RWPE1 (cell line): ENCODE measurements at regions not wholly inside any gene's neighbourhood (a gene's known extent, or its start where the extent isn't known, plus 50 kb on each side); places are given as distances from the start of the nearest gene placed in this dataset.

Experiments
- CTCF ChIA-PET: fragments of 350-600 bp; sonication (Branson Sonifier 250); formaldehyde crosslinking; extraction: SDS; loops from one replicate; lab custom pipeline; 2021; lab: Yijun Ruan, JAX
- POLR2A ChIA-PET: fragments of 400-600 bp; formaldehyde crosslinking; extraction: SDS; loops from one replicate; lab custom pipeline; 2020; ENCODE audit warnings: antibody characterized with exemption; ENCODE audit not compliant: low non-redundant PET; lab: Yijun Ruan, JAX
- DNase-seq: peaks from one replicate; pipeline ENCODE4 v3.0.0; 2012; ENCODE audit warnings: low spot score
- H3K27ac ChIP-seq: fragments of 450-650 bp; 2 replicates; pipeline ENCODE4 v1.5.1; 2017
- CTCF ChIP-seq: fragments of 450-650 bp; conservative IDR thresholded peaks from 2 replicates; pipeline ENCODE4 v1.5.1; 2017; ENCODE audit warnings: low read depth, mild to moderate bottlenecking

- no peak for DNase-seq
- H3K27ac ChIP-seq = no peak overlapping the region
- no peak for TF ChIP-seq CTCF
- ChIA-PET POLR2A (no interaction called here), CTCF (no interaction called here)
Measured at GRCh38 chr3:157610876-157611535, 107.8 kb upstream of the VEPH1 start.

- CTCF ChIA-PET = interaction anchor here (0.5 kb wide), 2 partner anchors 616 to 1037 kb away, joined by 3 read pairs; partner anchors contain the start of gene GFM1
- POLR2A ChIA-PET = no interaction called here
- DNase-seq = no peak
- no peak overlapping the region for H3K27ac ChIP-seq
- TF ChIP-seq CTCF = no peak
Measured at GRCh38 chr3:157607826-157608405, 104.7 kb upstream of the VEPH1 start.

- ChIA-PET CTCF (interaction anchor here (0.5 to 1.5 kb wide), 12 partner anchors 10 to 1968 kb away, joined by 3 to 7 read pairs (median 3); no protein-coding TSS in a partner anchor), POLR2A (no interaction called here)
- no peak for DNase-seq
- peak; percentile 37 for TF ChIP-seq CTCF
- no peak overlapping the region for H3K27ac ChIP-seq
Measured at GRCh38 chr3:157606852-157607197, 103.6 kb upstream of the VEPH1 start.

- DNase-seq = peak; percentile 64
- POLR2A ChIA-PET = no interaction called here
- CTCF ChIA-PET = interaction anchor here (0.5 to 1.5 kb wide), 15 partner anchors 10 to 890 kb away, joined by 3 to 7 read pairs (median 3); no protein-coding TSS in a partner anchor
- H3K27ac ChIP-seq = no peak overlapping the region
- TF ChIP-seq CTCF = peak; percentile 77
Measured at GRCh38 chr3:157606011-157606851, 103.0 kb upstream of the VEPH1 start.

GRCh38 chr3:157605356-157605755 lies 102.1 kb upstream of the VEPH1 start:
- ChIA-PET POLR2A (no interaction called here), CTCF (interaction anchor here (0.5 to 0.7 kb wide), 3 partner anchors 235 to 876 kb away, joined by 3 read pairs; no protein-coding TSS in a partner anchor)
- TF ChIP-seq CTCF = no peak
- no peak overlapping the region for H3K27ac ChIP-seq
- no peak for DNase-seq

GRCh38 chr3:157602424-157602823 lies 99.2 kb upstream of the VEPH1 start:
- DNase-seq = no peak
- no peak for TF ChIP-seq CTCF
- H3K27ac ChIP-seq = no peak overlapping the region
- POLR2A ChIA-PET = no interaction called here
- CTCF ChIA-PET = no interaction called here
